Liver (tissue), 8 donors: ENCODE measurements at regions not wholly inside any gene's neighbourhood (a gene's known extent, or its start where the extent isn't known, plus 50 kb on each side); places are given as distances from the start of the nearest gene placed in this dataset.

Experiments
- DNase-seq: peaks from one replicate; pipeline ENCODE4 v3.0.0-alpha.2; 2017; ENCODE audit warnings: low spot score
- H3K27ac ChIP-seq, 2 donors: one replicate each; pipeline ENCODE4 v1.7.0; 2013; ENCODE audit warnings: inconsistent platforms in 2 of 2, low read length in 2 of 2, control low read depth in 1 of 2, low read depth in 1 of 2, mild to moderate bottlenecking in 1 of 2
- H3K27me3 ChIP-seq, 4 donors: one replicate each; pipeline versions ENCODE4 v1.6.1 to v1.7.0; 2013; ENCODE audit warnings: low read length in 3 of 4, inconsistent platforms in 1 of 4, mild to moderate bottlenecking in 1 of 4, moderate library complexity in 1 of 4; ENCODE audit not compliant: control insufficient read depth in 4 of 4, insufficient read depth in 4 of 4
- H3K36me3 ChIP-seq, 4 donors: one replicate each; pipeline versions ENCODE4 v1.6.1 to v1.7.0; 2013; ENCODE audit warnings: low read length in 3 of 4, mild to moderate bottlenecking in 3 of 4, low read depth in 1 of 4, moderate library complexity in 1 of 4; ENCODE audit not compliant: control insufficient read depth in 4 of 4, insufficient read depth in 3 of 4
- H3K4me1 ChIP-seq, 4 donors: one replicate each; pipeline versions ENCODE4 v1.6.1 to v1.7.0; 2013; ENCODE audit warnings: low read length in 3 of 4, mild to moderate bottlenecking in 3 of 4, moderate library complexity in 1 of 4; ENCODE audit not compliant: control insufficient read depth in 4 of 4, insufficient read depth in 4 of 4
- H3K4me3 ChIP-seq, 3 donors: one replicate each; pipeline versions ENCODE4 v1.6.1 to v1.7.0; 2013; ENCODE audit warnings: low read length in 3 of 3, control low read depth in 1 of 3, low read depth in 1 of 3, mild to moderate bottlenecking in 1 of 3
- H3K9ac ChIP-seq, 2 donors: one replicate each; pipeline ENCODE4 v1.7.0; 2013; ENCODE audit warnings: low read length in 2 of 2, mild to moderate bottlenecking in 2 of 2, moderate library complexity in 2 of 2, control low read depth in 1 of 2, low read depth in 1 of 2
- H3K9me3 ChIP-seq, 4 donors: one replicate each; pipeline versions ENCODE4 v1.6.1 to v1.7.0; 2013; ENCODE audit warnings: low read length in 3 of 4; ENCODE audit not compliant: control insufficient read depth in 4 of 4
- ATF3 ChIP-seq: IDR thresholded peaks from 2 replicates; pipeline ENCODE4 v1.6.1; 2016; ENCODE audit warnings: antibody characterized with exemption
- CTCF ChIP-seq: fragments of 150-350 bp; IDR thresholded peaks from 2 replicates; pipeline ENCODE4 v1.5.1; 2017; ENCODE audit warnings: improper control_type of control experiment, low read depth, low read length; ENCODE audit not compliant: missing input control
- EGR1 ChIP-seq, 2 donors: IDR thresholded peaks; 2 replicates each; pipeline ENCODE4 v1.6.1; 2016 to 2018; ENCODE audit warnings: antibody characterized with exemption in 2 of 2, low read depth in 2 of 2
- FOXA1 ChIP-seq: IDR thresholded peaks from 2 replicates; pipeline ENCODE4 v1.6.1; 2016; ENCODE audit warnings: antibody characterized with exemption
- FOXA2 ChIP-seq: IDR thresholded peaks from 2 replicates; pipeline ENCODE4 v1.6.1; 2016; ENCODE audit warnings: antibody characterized with exemption
- GABPA ChIP-seq, 2 donors: IDR thresholded peaks in 1 of 2; conservative IDR thresholded peaks in 1 of 2; 2 replicates each; pipeline ENCODE4 v1.6.1; 2016; ENCODE audit warnings: antibody characterized with exemption in 2 of 2, mild to moderate bottlenecking in 1 of 2, moderate library complexity in 1 of 2
- HNF4A ChIP-seq, 2 donors: conservative IDR thresholded peaks; 2 replicates each; pipeline ENCODE4 v1.6.1; 2016; ENCODE audit warnings: antibody characterized with exemption in 2 of 2, mild to moderate bottlenecking in 2 of 2
- HNF4G ChIP-seq: IDR thresholded peaks from 2 replicates; pipeline ENCODE4 v1.6.1; 2016; ENCODE audit warnings: antibody characterized with exemption
- JUND ChIP-seq, 2 donors: IDR thresholded peaks; 2 replicates each; pipeline ENCODE4 v1.6.1; 2016; ENCODE audit warnings: antibody characterized with exemption in 2 of 2
- MAX ChIP-seq: IDR thresholded peaks from 2 replicates; pipeline ENCODE4 v1.6.1; 2016; ENCODE audit warnings: antibody characterized with exemption
- NR2F2 ChIP-seq: IDR thresholded peaks from 2 replicates; pipeline ENCODE4 v1.6.1; 2016; ENCODE audit warnings: antibody characterized with exemption
- RAD21 ChIP-seq, 2 donors: IDR thresholded peaks; 2 replicates each; pipeline ENCODE4 v1.6.1; 2016; ENCODE audit warnings: antibody characterized with exemption in 2 of 2, mild to moderate bottlenecking in 2 of 2
- REST ChIP-seq: IDR thresholded peaks from 2 replicates; pipeline ENCODE4 v1.6.1; 2016; ENCODE audit warnings: antibody characterized with exemption, mild to moderate bottlenecking
- RXRA ChIP-seq, 2 donors: IDR thresholded peaks; 2 replicates each; pipeline ENCODE4 v1.6.1; 2017 to 2018; ENCODE audit warnings: antibody characterized with exemption in 2 of 2, mild to moderate bottlenecking in 1 of 2
- SP1 ChIP-seq: IDR thresholded peaks from 2 replicates; pipeline ENCODE4 v1.6.1; 2018; ENCODE audit warnings: antibody characterized with exemption, mild to moderate bottlenecking
- TAF1 ChIP-seq: conservative IDR thresholded peaks from 2 replicates; pipeline ENCODE4 v1.6.1; 2016; ENCODE audit warnings: antibody characterized with exemption, mild to moderate bottlenecking
- ZBTB33 ChIP-seq: IDR thresholded peaks from 2 replicates; pipeline ENCODE4 v1.6.1; 2016; ENCODE audit warnings: antibody characterized with exemption
- WGBS: extraction: QIAGEN DNeasy Blood & Tissue Kit; methylation state at CpG from one replicate; pipeline ENCODE4 v1.1.7; 2013; 5-methylcytosine and 5-hydroxymethylcytosine counted together
- donor health status: healthy.
- donor health status: healthy.
- donor health status: healthy.
- donor health status: healthy.
- donor health status: healthy.

- H3K9me3 ChIP-seq, result peaks cover 0 to 5% (median 1%) of the 10 kb centered on the region in 4 donors
- no peak overlapping the region for H3K27ac ChIP-seq
- H3K4me3 ChIP-seq, result no peak overlapping the region
- H3K9ac ChIP-seq, result no peak overlapping the region
- 46% methylated on average over 4 of the region's 4 CpGs for WGBS
- no peak for TF ChIP-seq NR2F2
- no peak for TF ChIP-seq FOXA2
- TF ChIP-seq REST, result no peak
- no peak for TF ChIP-seq FOXA1
- no peak for TF ChIP-seq RXRA (IDR thresholded peaks at IDR 0.05)
- no peak for TF ChIP-seq HNF4G
- no peak for TF ChIP-seq MAX
- no peak for TF ChIP-seq TAF1
- no peak for TF ChIP-seq EGR1 (IDR thresholded peaks at IDR 0.05; ENCODE audit: low read depth in 2 of 2)
- no peak for TF ChIP-seq GABPA (IDR thresholded peaks at IDR 0.05 in 1 of 2, conservative IDR thresholded peaks at IDR 0.05 in 1 of 2)
- no peak for TF ChIP-seq ATF3
- TF ChIP-seq HNF4A (conservative IDR thresholded peaks at IDR 0.05), result no peak
- no peak for TF ChIP-seq JUND (IDR thresholded peaks at IDR 0.05)
- TF ChIP-seq RAD21 (IDR thresholded peaks at IDR 0.05), result no peak
- no peak for TF ChIP-seq CTCF
- no peak for DNase-seq
- H3K4me1 ChIP-seq, result no peaks in the 10 kb centered on the region
- no peaks in the 10 kb centered on the region for H3K27me3 ChIP-seq
- H3K36me3 ChIP-seq, result no peaks in the 10 kb centered on the region
These were observed 79.4 kb upstream of the NRN1 start for GRCh38 chr6:6085928-6086668.

GRCh38 chr6:6080975-6081374 is 74.2 kb upstream of the NRN1 start:
- H3K36me3 ChIP-seq, result no peaks in the 10 kb centered on the region
- H3K27me3 ChIP-seq, result no peaks in the 10 kb centered on the region
- H3K9ac ChIP-seq, result no peak overlapping the region
- no peak overlapping the region for H3K4me3 ChIP-seq
- peaks cover 0 to 5% (median 1%) of the 10 kb centered on the region in 4 donors for H3K9me3 ChIP-seq
- DNase-seq, result no peak
- WGBS, result 69% methylated on average over 4 of the region's 4 CpGs
- no peaks in the 10 kb centered on the region for H3K4me1 ChIP-seq
- no peak overlapping the region for H3K27ac ChIP-seq
- TF ChIP-seq RAD21 (IDR thresholded peaks at IDR 0.05), result no peak
- TF ChIP-seq MAX, result no peak
- no peak for TF ChIP-seq HNF4A (conservative IDR thresholded peaks at IDR 0.05)
- no peak for TF ChIP-seq ZBTB33
- TF ChIP-seq SP1, result no peak
- TF ChIP-seq GABPA (IDR thresholded peaks at IDR 0.05 in 1 of 2, conservative IDR thresholded peaks at IDR 0.05 in 1 of 2), result no peak
- no peak for TF ChIP-seq HNF4G
- TF ChIP-seq JUND (IDR thresholded peaks at IDR 0.05), result no peak
- no peak for TF ChIP-seq REST
- TF ChIP-seq CTCF, result no peak
- no peak for TF ChIP-seq FOXA2
